DND-41 (cell line): ENCODE measurements at regions not wholly inside any gene's neighbourhood (a gene's known extent, or its start where the extent isn't known, plus 50 kb on each side); places are given as distances from the start of the nearest gene placed in this dataset.

Experiments used
- EZH2 ChIP-seq: IDR thresholded peaks from 3 replicates; pipeline ENCODE4 v1.6.1; 2012; ENCODE audit warnings: borderline replicate concordance, low read depth, mild to moderate bottlenecking, moderate library complexity, low read length, inconsistent platforms; ENCODE audit not compliant: severe bottlenecking
- TF ChIP-seq, protein P1 (sequence below): IDR thresholded peaks from 2 replicates; pipeline ENCODE4 v1.5.1; 2012; ENCODE audit warnings: borderline replicate concordance, low read length, moderate library complexity, mild to moderate bottlenecking; ENCODE audit not compliant: poor library complexity, severe bottlenecking; ENCODE audit errors: extremely low read depth

DNA sequence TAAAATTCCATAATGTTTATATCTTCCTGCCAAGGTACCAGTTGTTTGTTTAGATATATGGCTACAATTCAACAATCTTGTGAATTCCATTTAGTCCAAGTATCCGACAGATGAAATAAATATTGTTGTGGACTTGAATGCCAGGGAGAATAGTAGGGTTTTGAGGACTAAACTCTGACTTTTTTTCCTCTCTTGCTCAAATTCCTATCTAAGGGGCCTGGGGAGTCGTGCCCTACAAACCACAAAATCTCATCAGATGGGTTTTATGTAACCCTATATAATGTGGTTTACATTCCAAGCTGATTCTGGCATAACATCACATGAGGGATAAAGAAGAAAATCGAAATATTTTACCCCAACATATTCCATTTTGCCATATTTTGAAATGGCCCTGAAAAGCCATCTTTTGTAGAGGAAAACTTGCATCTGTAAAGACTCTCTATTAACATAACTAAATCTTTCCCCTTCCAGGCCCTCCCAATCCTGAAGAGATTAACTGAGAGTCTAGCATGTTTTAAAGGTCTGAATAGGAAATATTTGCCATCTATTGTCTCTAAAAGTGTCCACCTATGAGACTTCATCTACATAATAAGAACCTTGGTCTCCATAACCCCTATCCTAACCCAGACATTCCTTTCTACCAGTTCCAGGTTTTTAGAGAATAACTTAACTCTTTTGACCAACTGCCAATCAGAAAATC is 184.7 kb upstream of the KITLG start:
- TF ChIP-seq, protein P1, sequence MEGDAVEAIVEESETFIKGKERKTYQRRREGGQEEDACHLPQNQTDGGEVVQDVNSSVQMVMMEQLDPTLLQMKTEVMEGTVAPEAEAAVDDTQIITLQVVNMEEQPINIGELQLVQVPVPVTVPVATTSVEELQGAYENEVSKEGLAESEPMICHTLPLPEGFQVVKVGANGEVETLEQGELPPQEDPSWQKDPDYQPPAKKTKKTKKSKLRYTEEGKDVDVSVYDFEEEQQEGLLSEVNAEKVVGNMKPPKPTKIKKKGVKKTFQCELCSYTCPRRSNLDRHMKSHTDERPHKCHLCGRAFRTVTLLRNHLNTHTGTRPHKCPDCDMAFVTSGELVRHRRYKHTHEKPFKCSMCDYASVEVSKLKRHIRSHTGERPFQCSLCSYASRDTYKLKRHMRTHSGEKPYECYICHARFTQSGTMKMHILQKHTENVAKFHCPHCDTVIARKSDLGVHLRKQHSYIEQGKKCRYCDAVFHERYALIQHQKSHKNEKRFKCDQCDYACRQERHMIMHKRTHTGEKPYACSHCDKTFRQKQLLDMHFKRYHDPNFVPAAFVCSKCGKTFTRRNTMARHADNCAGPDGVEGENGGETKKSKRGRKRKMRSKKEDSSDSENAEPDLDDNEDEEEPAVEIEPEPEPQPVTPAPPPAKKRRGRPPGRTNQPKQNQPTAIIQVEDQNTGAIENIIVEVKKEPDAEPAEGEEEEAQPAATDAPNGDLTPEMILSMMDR: no peak
- TF ChIP-seq EZH2: no peak
